ENCODE measurements at regions not wholly inside any gene's neighbourhood (a gene's known extent, or its start where the extent isn't known, plus 50 kb on each side); places are given as distances from the start of the nearest gene placed in this dataset.

DNA sequence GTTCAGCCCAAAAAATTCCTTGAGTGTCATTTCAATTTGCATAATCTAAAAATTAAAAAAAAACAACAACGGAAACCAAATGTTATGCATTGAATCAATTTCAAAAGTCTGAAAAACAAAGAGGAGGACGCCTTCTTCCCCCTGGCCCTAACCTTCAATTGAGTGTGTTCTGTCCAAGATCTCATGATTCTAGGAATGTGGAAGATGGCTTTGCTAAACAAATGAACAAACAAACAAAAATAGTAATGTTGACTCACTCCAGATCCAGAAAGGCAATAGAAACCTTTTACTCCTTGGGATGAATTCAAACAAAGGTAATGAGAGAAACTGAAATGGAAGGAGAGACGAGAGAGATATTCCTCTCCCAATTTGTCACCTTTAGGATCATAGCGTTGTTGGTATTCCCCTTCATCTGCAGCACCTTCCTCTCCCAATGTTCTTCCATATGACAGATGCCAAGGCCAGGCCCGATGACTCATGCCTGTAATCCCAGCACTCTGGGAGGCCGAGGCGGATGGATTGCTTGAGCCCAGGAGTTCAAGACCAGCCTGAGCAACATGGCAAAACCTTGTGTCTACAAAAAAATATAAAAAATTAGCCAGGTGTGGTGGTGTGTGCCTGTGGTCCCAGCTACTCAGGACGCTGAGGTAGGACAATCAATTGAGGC is 109.2 kb upstream of the ADGRF1 start:
- H4K20me1 ChIP-seq (ENCODE audit: insufficient read depth, low read length), result no peaks in the 10 kb centered on the region
- H3F3A ChIP-seq (ENCODE audit: insufficient read depth, low read length), result no peaks in the 10 kb centered on the region
- H3K36me3 ChIP-seq (ENCODE audit: insufficient read depth, low read length), result no peaks in the 10 kb centered on the region
- H2AFZ ChIP-seq (ENCODE audit: low read length), result no peak overlapping the region
- H3K9me2 ChIP-seq (ENCODE audit: low read depth, low read length), result no peaks in the 10 kb centered on the region
- no peak for TF ChIP-seq CTCF (IDR thresholded peaks at IDR 0.05; ENCODE audit: low read length)
- TF ChIP-seq EZH2 (IDR thresholded peaks at IDR 0.05; ENCODE audit: borderline replicate concordance, low read length), result no peak
- no peaks in the 10 kb centered on the region for H3K4me1 ChIP-seq (ENCODE audit: insufficient read depth, low read length, severe bottlenecking)
- no peaks in the 10 kb centered on the region for H3K9me3 ChIP-seq (ENCODE audit: low read length)
- no peak overlapping the region for H3K4me3 ChIP-seq (ENCODE audit: low read depth, low read length, poor library complexity, severe bottlenecking)
- H3K4me2 ChIP-seq (ENCODE audit: low read length), result no peak overlapping the region
- no peak overlapping the region for H3K9ac ChIP-seq (ENCODE audit: low read length)
- no peaks in the 10 kb centered on the region for H3K79me2 ChIP-seq (ENCODE audit: insufficient read depth, low read length)
- H3K27ac ChIP-seq (ENCODE audit: low read depth, low read length, poor library complexity, severe bottlenecking), result no peak overlapping the region
- H3K27me3 ChIP-seq (ENCODE audit: insufficient read depth, low read length), result 0 out of 2 replicates have a peak, but pooled peaks cover 4% of the 10 kb centered on the region

- no peaks in the 10 kb centered on the region for H4K20me1 ChIP-seq (ENCODE audit: insufficient read depth, low read length)
- no peaks in the 10 kb centered on the region for H3K4me1 ChIP-seq (ENCODE audit: insufficient read depth, low read length, severe bottlenecking)
- no peaks in the 10 kb centered on the region for H3K9me2 ChIP-seq (ENCODE audit: low read depth, low read length)
- H3F3A ChIP-seq (ENCODE audit: insufficient read depth, low read length), result no peaks in the 10 kb centered on the region
- H3K4me2 ChIP-seq (ENCODE audit: low read length), result no peak overlapping the region
- H3K9ac ChIP-seq (ENCODE audit: low read length), result no peak overlapping the region
- no peak overlapping the region for H3K4me3 ChIP-seq (ENCODE audit: low read depth, low read length, poor library complexity, severe bottlenecking)
- 0 out of 2 replicates have a peak, but pooled peaks cover 4% of the 10 kb centered on the region for H3K27me3 ChIP-seq (ENCODE audit: insufficient read depth, low read length)
- H3K36me3 ChIP-seq (ENCODE audit: insufficient read depth, low read length), result no peaks in the 10 kb centered on the region
- H3K27ac ChIP-seq (ENCODE audit: low read depth, low read length, poor library complexity, severe bottlenecking), result no peak overlapping the region
- H3K79me2 ChIP-seq (ENCODE audit: insufficient read depth, low read length), result no peaks in the 10 kb centered on the region
- TF ChIP-seq EZH2 (IDR thresholded peaks at IDR 0.05; ENCODE audit: borderline replicate concordance, low read length), result no peak
- no peak for TF ChIP-seq CTCF (IDR thresholded peaks at IDR 0.05; ENCODE audit: low read length)
- H2AFZ ChIP-seq (ENCODE audit: low read length), result no peak overlapping the region
- no peaks in the 10 kb centered on the region for H3K9me3 ChIP-seq (ENCODE audit: low read length)
Measured at GRCh38 chr6:47149554-47149953, 107.4 kb upstream of the ADGRF1 start.

DNA sequence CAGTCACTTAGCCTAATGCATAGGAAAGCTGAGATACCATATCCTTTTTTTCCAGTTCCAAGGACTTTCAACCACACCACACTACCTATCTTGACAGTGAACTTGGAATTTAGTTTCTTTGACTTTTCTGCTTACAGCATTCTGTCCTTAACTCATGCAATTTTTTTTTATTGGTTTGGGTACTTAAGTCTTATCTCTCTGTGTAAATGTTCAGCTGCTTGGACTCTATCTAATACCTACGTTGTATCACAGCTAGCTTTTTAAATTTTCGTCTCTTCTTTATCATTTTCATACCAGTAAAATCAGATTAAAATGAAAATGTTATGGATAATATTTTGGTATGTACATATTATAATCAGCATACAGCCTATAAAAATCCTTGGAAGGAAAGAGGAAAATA is 106.9 kb upstream of the ADGRF1 start:
- no peaks in the 10 kb centered on the region for H3K9me3 ChIP-seq (ENCODE audit: low read length)
- H3F3A ChIP-seq (ENCODE audit: insufficient read depth, low read length), result no peaks in the 10 kb centered on the region
- H3K27me3 ChIP-seq (ENCODE audit: insufficient read depth, low read length), result 0 out of 2 replicates have a peak, but pooled peaks cover 3% of the 10 kb centered on the region
- no peak overlapping the region for H3K27ac ChIP-seq (ENCODE audit: low read depth, low read length, poor library complexity, severe bottlenecking)
- no peak overlapping the region for H2AFZ ChIP-seq (ENCODE audit: low read length)
- no peaks in the 10 kb centered on the region for H3K9me2 ChIP-seq (ENCODE audit: low read depth, low read length)
- H3K79me2 ChIP-seq (ENCODE audit: insufficient read depth, low read length), result no peaks in the 10 kb centered on the region
- no peak overlapping the region for H3K9ac ChIP-seq (ENCODE audit: low read length)
- no peaks in the 10 kb centered on the region for H4K20me1 ChIP-seq (ENCODE audit: insufficient read depth, low read length)
- H3K36me3 ChIP-seq (ENCODE audit: insufficient read depth, low read length), result no peaks in the 10 kb centered on the region
- no peak overlapping the region for H3K4me2 ChIP-seq (ENCODE audit: low read length)
- no peak overlapping the region for H3K4me3 ChIP-seq (ENCODE audit: low read depth, low read length, poor library complexity, severe bottlenecking)
- no peak for TF ChIP-seq EZH2 (IDR thresholded peaks at IDR 0.05; ENCODE audit: borderline replicate concordance, low read length)
- no peak for TF ChIP-seq CTCF (IDR thresholded peaks at IDR 0.05; ENCODE audit: low read length)
- no peaks in the 10 kb centered on the region for H3K4me1 ChIP-seq (ENCODE audit: insufficient read depth, low read length, severe bottlenecking)
